ENCODE measurements at regions not wholly inside any gene's neighbourhood (a gene's known extent, or its start where the extent isn't known, plus 50 kb on each side); places are given as distances from the start of the nearest gene placed in this dataset.

DNA sequence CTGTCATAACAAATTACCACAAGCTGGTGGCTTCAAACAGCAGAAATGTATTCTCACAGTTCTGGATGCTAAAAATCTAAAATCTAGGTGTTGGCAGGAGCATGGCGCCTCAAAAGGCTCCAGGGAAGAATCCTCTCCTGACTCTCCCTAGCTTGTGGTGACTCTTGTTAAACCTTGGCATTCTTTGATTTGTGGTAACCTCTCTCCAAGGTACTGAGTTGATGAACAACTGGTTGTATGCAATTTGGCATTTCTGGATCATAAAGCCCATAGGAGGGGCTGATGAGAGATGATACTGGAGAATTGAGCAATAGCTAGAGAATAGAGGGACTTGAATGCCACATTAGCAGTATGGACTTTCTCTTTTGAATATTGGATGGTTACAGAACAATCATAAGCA lies 821.8 kb downstream of the TBL1XR1 start:
- DNase-seq, result no peak

DNA sequence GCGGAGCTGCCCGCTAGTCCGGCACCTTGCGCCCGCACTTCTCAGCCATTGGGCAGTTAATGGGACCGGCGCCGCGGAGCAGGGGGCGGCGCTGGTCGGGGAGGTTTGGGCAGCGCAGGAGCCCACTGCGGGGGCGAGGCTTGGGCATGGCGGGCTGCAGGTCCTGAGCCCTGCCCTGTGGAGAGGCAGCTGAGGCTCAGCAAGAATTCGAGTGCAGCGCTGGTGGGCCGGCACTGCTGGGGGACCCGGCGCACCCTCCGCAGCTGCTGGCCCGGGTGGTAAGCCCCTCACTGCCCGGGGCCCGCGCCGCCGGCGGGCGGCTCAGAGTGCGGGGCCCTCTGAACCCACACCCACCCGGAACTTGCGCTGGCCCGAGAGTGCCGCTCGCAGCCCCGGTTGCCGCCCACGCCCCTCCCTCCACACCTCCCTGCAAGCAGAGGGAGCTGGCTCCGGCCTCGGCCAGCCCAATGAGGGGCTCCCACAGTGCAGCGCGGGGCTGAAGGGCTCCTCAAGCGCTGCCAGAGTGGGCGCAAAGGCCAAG lies 835.0 kb downstream of the TBL1XR1 start:
- TF ChIP-seq, protein P1, sequence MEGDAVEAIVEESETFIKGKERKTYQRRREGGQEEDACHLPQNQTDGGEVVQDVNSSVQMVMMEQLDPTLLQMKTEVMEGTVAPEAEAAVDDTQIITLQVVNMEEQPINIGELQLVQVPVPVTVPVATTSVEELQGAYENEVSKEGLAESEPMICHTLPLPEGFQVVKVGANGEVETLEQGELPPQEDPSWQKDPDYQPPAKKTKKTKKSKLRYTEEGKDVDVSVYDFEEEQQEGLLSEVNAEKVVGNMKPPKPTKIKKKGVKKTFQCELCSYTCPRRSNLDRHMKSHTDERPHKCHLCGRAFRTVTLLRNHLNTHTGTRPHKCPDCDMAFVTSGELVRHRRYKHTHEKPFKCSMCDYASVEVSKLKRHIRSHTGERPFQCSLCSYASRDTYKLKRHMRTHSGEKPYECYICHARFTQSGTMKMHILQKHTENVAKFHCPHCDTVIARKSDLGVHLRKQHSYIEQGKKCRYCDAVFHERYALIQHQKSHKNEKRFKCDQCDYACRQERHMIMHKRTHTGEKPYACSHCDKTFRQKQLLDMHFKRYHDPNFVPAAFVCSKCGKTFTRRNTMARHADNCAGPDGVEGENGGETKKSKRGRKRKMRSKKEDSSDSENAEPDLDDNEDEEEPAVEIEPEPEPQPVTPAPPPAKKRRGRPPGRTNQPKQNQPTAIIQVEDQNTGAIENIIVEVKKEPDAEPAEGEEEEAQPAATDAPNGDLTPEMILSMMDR (IDR thresholded peaks at IDR 0.05; ENCODE audit: partially characterized antibody, unreplicated experiment), result no peak
- H3K36me3 Mint-ChIP-seq (ENCODE audit: unreplicated experiment), result no peaks in the 10 kb centered on the region
- no peaks in the 10 kb centered on the region for H3K27me3 Mint-ChIP-seq (ENCODE audit: unreplicated experiment)
- H3K4me3 Mint-ChIP-seq (ENCODE audit: unreplicated experiment), result peak overlapping the region; percentile 90
- no peak overlapping the region for H3K27ac Mint-ChIP-seq (ENCODE audit: unreplicated experiment)
- DNase-seq, result peak; percentile 69
- H3K4me1 Mint-ChIP-seq (ENCODE audit: low read depth, unreplicated experiment), result no peaks in the 10 kb centered on the region
- H3K9me3 Mint-ChIP-seq (ENCODE audit: unreplicated experiment), result peaks cover 3% of the 10 kb centered on the region

More for the DNA sequence above, 821.8 kb downstream of the TBL1XR1 start:
- Mint-ChIP-seq H3K36me3 (ENCODE audit: unreplicated experiment) (peaks cover 7% of the 10 kb centered on the region), H3K4me1 (ENCODE audit: low read depth, unreplicated experiment) (no peaks in the 10 kb centered on the region), H3K27me3 (ENCODE audit: unreplicated experiment) (no peaks in the 10 kb centered on the region), H3K4me3 (ENCODE audit: unreplicated experiment) (no peak overlapping the region), H3K27ac (ENCODE audit: unreplicated experiment) (no peak overlapping the region), H3K9me3 (ENCODE audit: unreplicated experiment) (no peaks in the 10 kb centered on the region)
- TF ChIP-seq, protein P1 (IDR thresholded peaks at IDR 0.05; ENCODE audit: partially characterized antibody, unreplicated experiment), result no peak

DNA sequence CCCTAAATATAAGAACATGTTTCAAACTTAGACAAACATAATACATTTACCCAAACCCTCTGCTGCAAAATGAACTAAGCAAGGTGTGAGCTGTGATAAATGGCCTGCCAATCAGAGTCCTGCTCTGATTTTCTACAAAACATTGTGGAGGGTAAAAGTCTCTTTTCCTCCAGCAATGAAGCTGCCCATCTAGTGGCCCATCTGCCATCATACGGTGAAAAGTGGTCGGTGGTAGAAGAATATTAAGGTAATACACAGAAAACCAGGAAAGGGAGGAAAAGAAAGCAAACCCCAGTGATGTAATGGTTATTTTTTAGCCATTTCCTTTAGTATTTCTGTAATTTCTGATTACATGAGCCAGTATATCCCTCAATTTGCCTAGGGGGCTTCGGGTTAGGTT lies 838.1 kb downstream of the TBL1XR1 start:
- no peak overlapping the region for H3K27ac Mint-ChIP-seq (ENCODE audit: unreplicated experiment)
- DNase-seq, result no peak
- H3K27me3 Mint-ChIP-seq (ENCODE audit: unreplicated experiment), result no peaks in the 10 kb centered on the region
- no peaks in the 10 kb centered on the region for H3K36me3 Mint-ChIP-seq (ENCODE audit: unreplicated experiment)
- peaks cover 3% of the 10 kb centered on the region for H3K9me3 Mint-ChIP-seq (ENCODE audit: unreplicated experiment)
- TF ChIP-seq, protein P1 (IDR thresholded peaks at IDR 0.05; ENCODE audit: partially characterized antibody, unreplicated experiment), result no peak
- no peaks in the 10 kb centered on the region for H3K4me1 Mint-ChIP-seq (ENCODE audit: low read depth, unreplicated experiment)
- H3K4me3 Mint-ChIP-seq (ENCODE audit: unreplicated experiment), result no peak overlapping the region

DNA sequence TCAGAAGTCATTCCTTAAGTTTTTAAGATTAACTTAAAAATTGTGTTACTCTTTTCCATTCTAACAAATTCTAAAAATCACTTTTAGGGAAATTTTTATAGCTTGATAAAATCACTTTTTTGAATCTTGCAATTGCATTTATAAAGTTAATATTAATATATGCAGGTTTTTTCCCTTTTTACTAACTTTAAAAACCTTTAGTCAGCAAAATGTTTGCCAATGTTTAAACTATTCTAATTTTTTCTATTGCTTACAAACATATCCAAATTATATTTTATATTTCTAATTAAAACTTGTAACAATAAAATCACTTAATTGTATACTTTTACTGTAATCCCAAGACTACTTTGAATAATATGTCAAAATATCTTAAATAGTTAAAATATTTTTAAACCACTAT lies 839.4 kb downstream of the TBL1XR1 start:
- DNase-seq, result no peak
- Mint-ChIP-seq H3K4me3 (ENCODE audit: unreplicated experiment) (no peak overlapping the region), H3K27me3 (ENCODE audit: unreplicated experiment) (no peaks in the 10 kb centered on the region), H3K4me1 (ENCODE audit: low read depth, unreplicated experiment) (no peaks in the 10 kb centered on the region), H3K9me3 (ENCODE audit: unreplicated experiment) (peaks cover 3% of the 10 kb centered on the region), H3K36me3 (ENCODE audit: unreplicated experiment) (no peaks in the 10 kb centered on the region), H3K27ac (ENCODE audit: unreplicated experiment) (no peak overlapping the region)
- TF ChIP-seq, protein P1 (IDR thresholded peaks at IDR 0.05; ENCODE audit: partially characterized antibody, unreplicated experiment), result no peak

DNA sequence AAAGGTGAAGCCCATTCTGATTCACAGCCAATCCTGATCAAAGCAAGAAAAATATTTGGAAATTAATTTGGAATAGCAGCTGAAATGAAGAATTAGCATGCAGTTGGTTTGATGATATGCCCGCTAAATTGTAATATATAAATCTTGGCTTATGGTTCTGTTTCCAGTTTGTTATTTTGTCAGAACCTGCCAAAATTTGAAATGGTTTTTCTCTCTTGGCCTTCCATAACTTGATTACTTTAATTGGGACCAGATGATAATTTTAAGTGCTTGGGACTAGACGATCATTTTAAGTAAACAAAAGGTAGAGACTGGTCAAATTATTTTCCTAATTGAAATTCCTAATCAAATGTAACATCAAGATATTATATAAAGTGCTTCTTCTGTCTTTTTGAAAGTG lies 842.4 kb downstream of the TBL1XR1 start:
- DNase-seq, result no peak
- Mint-ChIP-seq H3K4me1 (ENCODE audit: low read depth, unreplicated experiment) (no peaks in the 10 kb centered on the region), H3K27ac (ENCODE audit: unreplicated experiment) (no peak overlapping the region), H3K36me3 (ENCODE audit: unreplicated experiment) (no peaks in the 10 kb centered on the region), H3K27me3 (ENCODE audit: unreplicated experiment) (no peaks in the 10 kb centered on the region), H3K4me3 (ENCODE audit: unreplicated experiment) (no peak overlapping the region), H3K9me3 (ENCODE audit: unreplicated experiment) (no peaks in the 10 kb centered on the region)
- TF ChIP-seq, protein P1 (IDR thresholded peaks at IDR 0.05; ENCODE audit: partially characterized antibody, unreplicated experiment), result no peak

Measured in glutamatergic neuron (in vitro differentiated cells).